ENCODE measurements at regions not wholly inside any gene's neighbourhood (a gene's known extent, or its start where the extent isn't known, plus 50 kb on each side); places are given as distances from the start of the nearest gene placed in this dataset.

DNA sequence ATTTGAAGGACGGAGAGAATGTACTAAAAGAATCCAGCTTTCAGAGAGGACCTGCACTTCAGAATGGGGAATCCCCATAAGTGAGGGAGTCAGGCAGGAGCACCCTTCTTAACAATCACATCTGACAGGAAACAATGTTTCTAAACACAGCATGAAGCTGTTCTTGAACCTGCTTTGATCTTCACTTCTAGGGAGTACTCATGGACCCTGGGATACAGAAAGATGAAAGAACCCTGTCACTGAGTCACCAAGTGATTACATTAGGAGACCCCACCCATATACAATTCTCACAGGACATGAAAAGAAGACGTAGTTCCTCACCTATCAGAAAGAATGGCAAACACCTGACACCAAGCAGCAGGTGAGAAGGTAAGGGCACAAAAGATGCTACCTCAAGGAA lies 296.9 kb upstream of the ZC3H12C start:
- no peak for DNase-seq (ENCODE audit: low read depth, low spot score)

DNA sequence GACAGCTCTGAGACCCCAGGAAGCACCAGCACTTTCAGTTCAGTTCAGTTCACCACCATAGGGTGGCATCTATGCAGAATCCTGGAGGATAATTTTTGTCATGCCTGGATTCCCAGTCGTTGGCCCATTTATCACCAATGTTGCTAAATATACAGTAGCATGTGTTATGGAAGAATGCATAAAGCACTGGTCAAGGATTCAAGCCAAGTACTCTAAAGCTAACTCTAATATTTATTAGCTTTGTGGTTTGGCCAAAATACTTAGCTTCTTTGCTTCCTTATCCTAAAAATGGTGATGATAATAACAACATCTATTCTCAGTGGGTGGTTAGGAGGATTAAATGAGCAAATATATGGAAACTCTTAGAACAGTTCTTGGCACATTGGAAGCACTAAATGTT lies 294.7 kb upstream of the ZC3H12C start:
- no peak for DNase-seq (ENCODE audit: low read depth, low spot score)

DNA sequence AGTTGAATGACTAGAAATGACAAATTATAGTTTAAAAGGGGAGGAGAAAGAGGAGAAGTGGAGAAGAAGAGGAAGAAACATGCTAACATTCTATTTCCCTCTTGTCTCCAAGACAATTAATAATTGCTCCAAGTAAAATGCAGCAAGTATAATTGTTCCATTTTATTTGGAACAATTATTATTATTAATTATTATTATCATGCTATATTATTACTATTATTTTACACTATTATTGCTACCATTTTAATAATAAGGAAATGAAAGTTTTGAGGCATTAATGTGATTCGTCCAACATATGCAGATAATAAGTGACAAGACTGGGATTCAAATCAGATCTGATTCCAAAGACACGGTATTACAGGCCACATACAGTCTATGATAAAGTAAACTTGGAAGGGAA lies 293.6 kb upstream of the ZC3H12C start:
- no peak for DNase-seq (ENCODE audit: low read depth, low spot score)

DNA sequence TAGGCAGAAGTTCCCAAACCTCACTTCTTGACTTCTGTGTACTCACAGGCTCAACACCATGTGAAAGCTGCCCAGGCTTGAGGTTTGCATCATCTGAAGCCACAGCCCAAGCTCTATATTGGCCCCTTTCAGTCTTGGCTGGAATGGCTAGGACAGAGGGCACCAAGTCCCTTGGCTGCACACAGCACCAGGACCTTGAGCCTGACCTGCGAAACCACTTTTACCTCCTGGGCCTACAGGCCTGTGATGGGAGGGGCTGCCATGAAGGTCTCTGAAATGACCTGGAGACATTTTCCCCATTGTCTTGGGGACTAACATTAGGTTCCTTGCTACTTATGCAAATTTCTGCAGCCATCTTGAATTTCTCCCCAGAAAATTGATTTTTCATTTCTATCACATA lies 288.3 kb upstream of the ZC3H12C start:
- DNase-seq (ENCODE audit: low read depth, low spot score) = no peak

DNA sequence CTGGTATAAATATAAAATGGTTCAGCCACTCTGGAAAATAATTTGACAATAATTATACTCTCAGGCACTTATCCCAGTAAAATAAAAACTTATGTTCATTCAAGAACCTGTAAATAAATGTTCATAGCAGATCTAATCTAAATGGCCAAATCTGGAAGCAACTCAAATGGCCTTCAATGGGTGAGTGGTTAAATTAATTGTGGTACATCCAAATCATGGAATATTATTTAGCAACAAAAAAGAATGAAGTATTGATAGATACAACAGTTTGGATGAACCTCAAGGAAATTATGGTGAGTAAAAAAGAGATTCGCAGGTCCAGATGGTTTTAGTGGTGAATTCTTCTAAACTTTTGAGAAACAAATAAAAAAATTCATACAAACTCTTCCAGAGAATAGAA lies 287.0 kb upstream of the ZC3H12C start:
- DNase-seq (ENCODE audit: low read depth, low spot score) = no peak

DNA sequence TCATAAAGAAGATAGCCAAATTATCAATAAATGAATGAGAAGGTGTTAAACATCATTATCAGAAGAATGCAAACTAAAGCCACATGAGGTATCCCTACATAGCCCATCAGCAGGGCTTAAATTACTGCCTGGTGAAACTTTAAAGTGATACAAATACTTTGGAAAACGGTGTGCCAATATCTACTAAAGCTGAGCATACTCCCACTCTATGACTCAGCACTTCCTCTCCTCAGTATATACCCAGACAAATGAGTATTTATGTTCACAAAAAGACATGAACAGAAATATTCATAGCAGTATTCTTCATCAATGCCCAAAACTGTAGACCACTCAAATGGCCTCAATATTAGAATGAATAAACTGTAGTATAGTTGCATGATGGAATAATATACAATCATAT lies 284.6 kb upstream of the ZC3H12C start:
- no peak for DNase-seq (ENCODE audit: low read depth, low spot score)

DNA sequence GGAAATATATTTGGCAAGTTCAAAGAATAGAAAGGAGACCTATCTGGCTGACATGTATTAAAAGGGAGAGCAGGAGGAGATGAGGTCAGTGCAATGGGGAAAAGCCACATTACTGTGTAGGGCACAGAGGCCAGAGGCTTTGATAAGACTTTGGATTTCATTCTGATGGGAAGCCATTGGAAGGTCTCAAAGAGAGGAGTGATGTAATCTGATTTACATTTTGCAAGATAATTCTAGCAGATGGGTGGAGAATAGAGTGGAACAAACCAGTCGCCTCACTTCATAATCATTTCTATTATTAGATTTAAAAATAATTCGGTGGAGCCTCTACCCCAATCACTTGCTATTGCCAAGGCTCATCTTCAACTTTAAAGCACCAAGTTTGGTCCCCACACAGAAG lies 278.4 kb upstream of the ZC3H12C start:
- no peak for DNase-seq (ENCODE audit: low read depth, low spot score)

DNA sequence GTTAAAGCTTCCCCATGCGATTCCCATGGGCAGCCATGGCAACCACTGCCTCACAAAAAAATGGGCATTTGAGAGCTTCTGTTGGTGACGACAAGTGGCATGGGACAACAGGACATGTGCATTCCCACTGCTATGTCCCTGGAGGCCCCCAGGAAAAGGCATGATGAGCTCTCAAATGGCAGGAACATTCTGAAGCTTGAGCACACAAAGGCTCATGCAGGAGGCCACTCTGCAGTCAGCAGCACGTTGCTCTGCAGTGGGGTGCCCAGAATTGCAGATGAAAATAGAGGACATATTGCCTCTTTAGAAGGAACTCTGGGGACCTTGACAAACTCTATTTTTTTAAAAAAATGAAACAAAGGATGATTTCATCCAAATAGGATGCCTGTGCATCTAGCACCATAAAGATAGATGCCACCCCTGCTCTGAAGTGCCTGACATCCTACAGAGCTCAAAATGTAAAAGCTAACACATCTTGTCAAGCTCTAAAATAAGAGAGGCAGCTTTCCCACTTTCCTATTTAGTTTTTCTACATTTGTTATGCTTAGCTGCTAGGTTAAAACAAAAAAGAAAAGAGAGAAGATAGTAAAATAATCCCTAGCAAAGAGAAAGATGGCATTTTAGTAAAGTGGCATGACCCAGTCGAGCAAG lies 277.6 kb upstream of the ZC3H12C start:
- DNase-seq (ENCODE audit: low read depth, low spot score) = no peak

DNA sequence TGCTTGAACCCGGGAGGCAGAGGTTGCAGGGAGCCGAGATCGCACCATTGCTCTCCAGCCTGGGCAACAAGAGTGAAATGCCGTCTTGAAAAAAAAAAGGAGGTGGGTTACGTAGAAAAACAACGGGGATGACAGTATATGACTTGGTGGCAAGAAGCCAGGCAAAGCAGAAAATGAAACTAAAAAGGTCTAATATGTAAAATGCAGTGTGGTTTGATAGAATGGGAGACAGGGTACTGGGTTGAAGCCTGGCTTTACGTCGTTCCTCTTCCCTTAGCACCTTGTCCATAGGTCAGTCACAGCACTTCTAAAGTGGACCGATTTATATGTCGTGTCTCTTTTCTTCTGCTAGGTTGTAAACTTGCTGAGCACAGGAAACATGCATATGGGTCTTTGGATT lies 274.9 kb upstream of the ZC3H12C start:
- DNase-seq (ENCODE audit: low read depth, low spot score) = no peak

DNA sequence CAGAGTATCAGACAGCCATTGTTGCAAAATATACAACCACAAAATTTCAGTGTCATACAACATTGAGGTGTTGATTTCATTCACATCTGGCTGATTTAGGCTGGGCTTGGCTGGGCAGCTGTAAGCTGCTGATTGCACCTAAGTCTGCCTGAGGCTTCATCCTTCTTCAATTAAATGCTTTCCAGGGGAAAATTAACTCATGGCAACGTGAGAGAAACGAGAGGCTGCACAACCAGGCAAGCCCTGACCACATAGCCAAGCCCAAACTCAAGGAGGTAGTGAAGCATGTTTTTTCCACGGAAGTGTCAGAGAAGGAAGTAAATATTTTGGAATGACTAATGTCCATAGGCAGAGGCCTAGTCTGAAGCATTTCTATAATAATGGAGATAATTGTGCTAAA lies 273.8 kb upstream of the ZC3H12C start:
- DNase-seq (ENCODE audit: low read depth, low spot score) = peak; percentile 1

DNA sequence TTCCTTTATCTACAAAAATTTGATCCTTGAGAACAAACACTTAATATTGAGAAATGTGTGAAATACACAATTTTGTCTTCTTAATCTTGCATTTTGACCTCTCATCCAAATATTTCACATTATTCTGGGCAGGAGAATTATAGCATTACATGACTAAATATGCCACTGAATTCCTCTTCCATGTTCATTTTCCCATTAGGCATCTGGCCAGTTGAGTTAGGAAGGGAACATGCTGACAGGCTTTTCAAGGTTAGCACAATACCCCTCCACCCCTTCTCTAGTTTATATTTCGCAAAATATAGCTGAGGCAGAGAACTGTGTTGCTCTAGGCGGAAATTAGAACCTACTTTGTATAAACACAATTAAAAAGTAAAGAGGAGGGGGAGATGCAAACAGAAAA lies 271.7 kb upstream of the ZC3H12C start:
- no peak for DNase-seq (ENCODE audit: low read depth, low spot score)

DNA sequence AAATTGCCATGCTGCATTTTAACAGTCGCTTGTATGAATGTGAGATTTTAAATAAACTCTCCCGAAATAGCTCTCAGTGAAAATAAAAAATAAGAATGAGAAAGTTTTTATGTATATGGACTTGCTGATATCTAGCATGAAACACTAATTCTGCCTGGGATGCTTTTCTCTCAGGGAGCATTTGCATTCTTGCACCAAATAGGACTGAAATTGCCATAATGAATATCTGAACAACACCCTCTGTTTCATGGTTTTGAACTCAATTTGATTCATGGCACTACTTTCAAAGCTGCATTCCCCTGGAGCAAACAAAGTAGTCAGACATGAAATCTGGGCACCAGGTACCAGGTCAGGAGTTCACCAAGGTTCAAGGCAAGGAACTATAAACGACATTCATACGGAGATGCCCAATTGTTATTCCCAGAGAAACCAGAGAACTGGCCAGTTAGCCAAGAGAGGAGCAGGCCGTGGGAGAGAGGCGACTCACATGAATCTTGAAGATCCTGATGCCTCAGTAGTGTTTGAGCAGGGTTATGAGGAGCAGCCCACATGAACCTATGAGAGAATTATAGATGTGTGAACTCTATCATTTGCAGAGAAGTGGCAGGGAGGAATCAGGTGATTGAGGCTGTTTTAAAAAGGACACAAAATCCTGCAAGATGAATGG lies 270.6 kb upstream of the ZC3H12C start:
- no peak for DNase-seq (ENCODE audit: low read depth, low spot score)

DNA sequence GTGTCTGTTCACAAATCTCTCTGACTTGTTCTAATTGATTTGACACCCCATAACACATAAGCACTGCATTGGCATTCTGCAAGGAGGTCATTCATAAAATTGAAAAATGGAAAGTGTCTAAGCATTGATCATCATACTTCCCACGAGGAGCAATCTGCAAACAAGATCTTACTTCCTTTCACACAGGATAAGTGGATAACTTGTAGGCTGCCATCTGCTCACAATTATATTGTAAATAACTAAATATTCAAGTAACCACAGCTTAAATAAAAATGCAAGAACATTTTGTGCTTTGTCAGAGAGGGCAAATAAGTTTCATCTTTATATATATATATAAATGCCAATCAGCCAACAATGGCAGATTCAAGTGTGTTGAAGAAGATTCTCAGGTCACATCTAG lies 264.8 kb upstream of the ZC3H12C start:
- no peak for DNase-seq (ENCODE audit: low read depth, low spot score)

DNA sequence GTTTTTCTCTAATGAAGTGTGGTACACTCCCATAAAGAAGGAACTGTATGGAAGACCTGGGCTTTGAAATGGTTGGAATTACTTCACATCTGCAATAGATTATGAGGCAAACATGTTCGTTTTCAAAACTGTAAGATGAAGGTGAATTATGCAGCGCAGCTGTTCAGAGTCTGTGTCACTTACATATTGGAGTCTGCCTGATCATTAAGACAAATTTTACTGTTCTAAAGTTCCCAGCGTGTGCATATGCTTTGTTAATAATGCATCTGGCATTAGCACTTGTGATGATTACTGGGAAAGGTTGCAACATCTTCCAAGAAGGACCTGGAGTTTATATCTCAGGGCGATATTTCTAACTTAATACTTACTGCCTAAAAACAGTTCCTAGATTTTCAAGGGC lies 255.2 kb upstream of the ZC3H12C start:
- DNase-seq (ENCODE audit: low read depth, low spot score) = no peak

DNA sequence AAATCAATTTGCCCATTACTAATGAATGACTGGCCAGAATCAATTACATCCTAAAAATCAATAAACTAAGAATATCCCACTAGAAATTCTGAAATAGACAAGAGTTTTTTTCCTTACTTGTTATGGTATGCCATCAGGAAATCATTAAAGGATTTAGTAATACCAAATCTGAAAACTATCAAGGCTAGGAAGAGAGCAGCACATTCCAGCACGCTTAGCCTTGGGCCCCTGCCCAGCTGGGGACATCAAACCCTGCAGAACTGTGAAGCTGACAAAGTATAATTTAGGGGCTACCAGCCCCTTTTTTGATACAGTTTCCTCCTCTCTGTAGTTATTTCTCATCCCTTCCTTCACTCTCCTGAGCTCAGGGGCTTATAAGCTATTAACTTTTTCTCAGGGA lies 247.8 kb upstream of the ZC3H12C start:
- DNase-seq (ENCODE audit: low read depth, low spot score) = no peak

DNA sequence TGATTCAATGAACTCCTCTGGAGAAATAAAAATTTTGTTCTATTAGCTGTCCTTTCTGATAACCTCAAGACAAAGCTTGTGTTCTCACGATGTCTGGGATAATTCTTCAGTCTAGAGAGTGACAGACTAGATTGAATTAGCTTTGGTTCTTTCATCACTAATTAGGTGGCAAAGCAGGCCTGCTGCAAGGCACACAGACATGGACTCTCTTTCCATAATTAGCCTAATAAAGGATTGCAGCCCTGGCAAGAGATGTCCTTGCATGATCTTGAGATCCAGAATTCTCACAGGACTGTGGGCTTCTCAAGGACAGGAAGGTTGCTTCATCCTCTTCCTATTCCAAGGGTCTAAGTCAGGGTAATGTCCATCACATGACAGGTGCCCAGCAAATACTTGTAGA lies 245.6 kb upstream of the ZC3H12C start:
- DNase-seq (ENCODE audit: low read depth, low spot score) = no peak

DNA sequence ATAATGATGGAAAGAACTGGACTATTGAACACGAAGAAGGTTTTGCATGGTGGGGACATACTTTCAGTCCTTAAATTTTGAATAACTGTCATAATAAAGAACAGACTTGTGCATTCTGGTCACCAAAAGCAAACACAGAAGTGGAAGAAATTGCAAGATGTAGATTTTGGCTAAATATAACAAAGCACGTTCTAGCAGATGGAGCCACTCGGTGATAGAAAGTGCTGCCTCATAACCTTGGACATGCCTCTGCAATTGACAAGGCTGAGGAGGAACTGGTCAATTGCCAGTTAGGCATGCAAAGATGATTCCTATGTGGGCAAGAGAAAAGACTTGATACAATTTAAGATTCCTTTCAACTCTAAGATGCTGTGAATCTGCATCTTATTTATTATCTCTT lies 244.1 kb upstream of the ZC3H12C start:
- no peak for DNase-seq (ENCODE audit: low read depth, low spot score)

DNA sequence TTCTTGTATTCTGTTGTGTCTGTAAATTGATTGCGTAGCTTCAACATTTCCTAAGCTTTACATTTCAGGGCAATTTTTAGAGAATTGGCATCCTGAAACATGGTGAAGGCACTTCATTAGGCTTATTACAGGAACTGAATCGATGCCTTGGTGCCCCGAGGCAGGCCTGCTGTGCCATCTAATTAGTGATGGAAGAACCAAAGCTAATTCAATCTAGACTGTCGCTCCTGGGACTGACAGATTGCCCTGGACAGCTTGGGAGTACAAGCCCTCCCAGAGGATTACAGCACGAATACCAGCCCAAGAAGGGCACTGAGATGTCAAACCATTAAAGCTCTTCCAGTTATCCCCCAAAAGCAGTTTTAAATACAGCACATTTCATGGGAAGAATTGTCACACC lies 243.2 kb upstream of the ZC3H12C start:
- DNase-seq (ENCODE audit: low read depth, low spot score) = no peak

DNA sequence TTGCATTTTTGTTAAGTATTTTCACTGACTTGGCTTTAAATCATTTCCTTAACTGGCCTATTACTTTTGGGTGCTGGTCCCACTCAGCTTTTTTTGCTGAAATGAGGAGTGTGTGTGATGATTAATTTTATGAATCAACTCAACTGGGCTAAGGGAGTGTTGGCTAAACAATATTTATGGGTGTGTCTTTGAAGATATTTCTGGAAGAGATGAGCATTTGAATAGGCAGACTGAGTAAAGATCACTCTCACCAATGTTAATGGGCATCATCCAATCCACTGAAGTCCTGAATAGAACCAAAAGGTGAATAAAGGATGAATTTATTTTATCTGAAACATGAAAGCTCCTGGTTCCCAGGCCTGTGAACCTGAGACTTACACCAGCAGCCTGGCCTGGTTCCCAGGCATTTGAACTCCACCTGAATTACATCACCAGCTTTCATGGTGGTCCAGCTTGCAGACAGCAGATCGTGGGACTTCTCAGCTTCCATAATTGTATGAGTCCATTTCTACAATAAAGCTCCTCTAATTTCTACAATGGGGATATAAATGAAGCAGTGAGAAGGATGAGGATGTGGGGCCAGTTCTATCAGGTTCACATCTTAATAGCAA lies 241.3 kb upstream of the ZC3H12C start:
- no peak for DNase-seq (ENCODE audit: low read depth, low spot score)

DNA sequence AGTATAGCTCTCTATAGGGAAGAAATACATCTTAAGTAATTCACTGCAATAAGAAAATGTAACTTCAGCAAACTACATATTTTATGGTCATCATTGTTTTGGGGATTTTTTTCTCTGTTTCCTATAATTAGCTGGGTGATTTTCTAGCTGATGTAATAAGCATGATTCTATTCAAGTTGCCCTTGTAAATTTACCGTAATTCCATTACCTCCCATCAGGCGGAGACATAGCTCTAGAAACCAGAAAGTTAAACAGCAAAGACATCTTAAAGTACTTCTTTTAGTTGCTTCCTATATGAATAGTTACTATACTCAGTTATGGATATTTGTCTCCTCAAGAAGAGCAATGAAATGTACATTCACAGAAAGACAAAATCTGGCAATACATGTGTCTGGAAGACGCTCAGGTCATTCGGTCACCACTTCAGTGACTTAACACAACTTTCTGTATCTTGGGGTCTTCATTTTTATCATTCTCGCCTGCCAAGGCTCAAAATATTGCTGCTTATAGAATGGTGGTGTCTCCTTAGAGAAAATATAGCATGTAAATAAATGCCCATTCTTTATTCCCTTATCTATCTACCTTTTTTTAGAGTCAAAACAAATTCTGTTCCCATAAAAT lies 239.9 kb upstream of the ZC3H12C start:
- DNase-seq (ENCODE audit: low read depth, low spot score) = no peak

DNA sequence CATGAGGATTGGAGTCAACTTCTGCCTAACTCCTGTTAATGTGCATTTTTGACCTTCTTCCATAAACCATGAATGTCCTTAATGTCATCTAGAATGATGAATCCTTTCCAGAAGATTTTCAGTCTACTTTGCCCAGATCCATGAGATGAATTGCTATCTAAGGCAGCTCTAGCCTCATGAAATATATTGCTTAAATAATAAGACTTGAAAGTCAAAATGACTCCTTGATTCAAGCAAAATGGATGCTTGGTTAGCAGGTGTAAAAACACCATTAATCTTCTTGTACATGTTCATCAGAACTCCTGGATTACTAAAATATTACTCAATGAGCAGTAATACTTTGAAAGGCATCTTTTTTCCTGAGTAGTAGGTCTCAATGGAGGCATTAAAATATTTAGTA lies 238.5 kb upstream of the ZC3H12C start:
- no peak for DNase-seq (ENCODE audit: low read depth, low spot score)

DNA sequence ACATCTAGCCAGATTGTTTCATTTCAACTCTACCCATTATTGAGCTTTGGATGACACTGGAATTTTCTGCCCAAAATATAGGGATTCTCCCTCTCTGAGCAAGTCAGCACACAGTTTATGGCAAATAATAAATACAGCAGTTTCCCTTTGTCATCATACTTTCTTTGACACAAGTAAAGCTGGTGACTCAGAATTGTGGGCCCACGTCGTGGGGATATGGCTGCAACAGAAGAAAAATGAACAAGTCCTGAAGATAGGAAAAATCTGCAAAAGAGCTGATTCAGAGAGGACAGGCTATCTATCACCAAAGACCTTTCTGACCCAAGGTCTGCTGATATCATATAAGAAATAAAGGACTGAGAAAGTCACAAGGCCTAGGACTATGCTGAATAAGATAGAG lies 236.3 kb upstream of the ZC3H12C start:
- DNase-seq (ENCODE audit: low read depth, low spot score) = no peak

DNA sequence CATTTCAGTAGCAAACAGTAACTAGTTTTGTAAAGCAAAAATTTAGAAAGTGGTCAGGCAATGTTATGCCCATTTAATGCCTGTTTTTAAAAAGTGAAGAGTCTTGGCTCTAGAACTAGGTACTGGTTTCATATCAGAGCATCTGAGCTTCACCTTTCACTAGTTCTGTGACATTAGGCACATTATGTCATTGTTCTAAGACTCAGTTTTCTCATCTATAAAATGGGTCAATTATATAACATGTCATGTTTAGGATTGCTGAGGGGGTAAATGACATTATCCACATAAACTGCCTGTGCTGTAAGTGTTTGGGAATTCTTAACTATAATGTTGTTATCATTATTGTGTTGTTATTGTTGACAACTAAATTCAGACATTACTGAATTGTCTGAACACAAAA lies 235.6 kb upstream of the ZC3H12C start:
- DNase-seq (ENCODE audit: low read depth, low spot score) = no peak
